Stimulated activated CD4-positive, alpha-beta T cell treated with anti-CD3 and anti-CD28 coated beads, Interleukin-2, amount 100 ng/mL, for 4 hours (primary cell): ENCODE measurements at regions not wholly inside any gene's neighbourhood (a gene's known extent, or its start where the extent isn't known, plus 50 kb on each side); places are given as distances from the start of the nearest gene placed in this dataset.

Experiments used
- DNase-seq: peaks from one replicate; pipeline ENCODE4 v3.0.0-alpha.2; 2020; ENCODE audit warnings: low read depth

- DNase-seq, result no peak
Measured at GRCh38 chr4:89665662-89666061, 171.3 kb downstream of the SNCA start.

GRCh38 chr4:89664521-89664920, 172.4 kb downstream of the SNCA start:
- no peak for DNase-seq

GRCh38 chr4:89661173-89661899, 175.6 kb downstream of the SNCA start:
- no peak for DNase-seq

- no peak for DNase-seq
Measured at GRCh38 chr4:89660444-89661172, 176.4 kb downstream of the SNCA start.

- no peak for DNase-seq
Measured at GRCh38 chr4:89658701-89659024, 178.3 kb downstream of the SNCA start.

- no peak for DNase-seq
Measured at GRCh38 chr4:89657931-89658700, 178.8 kb downstream of the SNCA start.

GRCh38 chr4:89653012-89653411, 183.9 kb downstream of the SNCA start:
- DNase-seq, result no peak

GRCh38 chr4:89645482-89645881, 191.5 kb downstream of the SNCA start:
- no peak for DNase-seq

- DNase-seq, result no peak
Measured at GRCh38 chr4:89641367-89641687, 195.6 kb downstream of the SNCA start.

- no peak for DNase-seq
Measured at GRCh38 chr4:89640620-89641366, 196.2 kb downstream of the SNCA start.

- DNase-seq, result no peak
Measured at GRCh38 chr4:89639395-89639794, 197.6 kb downstream of the SNCA start.

- no peak for DNase-seq
Measured at GRCh38 chr4:89625599-89626293, 211.2 kb downstream of the SNCA start.

- DNase-seq, result no peak
Measured at GRCh38 chr4:89619206-89619962, 217.6 kb downstream of the SNCA start.

- DNase-seq, result no peak
Measured at GRCh38 chr4:89618151-89618550, 218.8 kb downstream of the SNCA start.

- DNase-seq, result no peak
Measured at GRCh38 chr4:89617317-89617716, 219.6 kb downstream of the SNCA start.

- no peak for DNase-seq
Measured at GRCh38 chr4:89616382-89616781, 220.6 kb downstream of the SNCA start.

- DNase-seq, result no peak
Measured at GRCh38 chr4:89615051-89615450, 221.9 kb downstream of the SNCA start.

- no peak for DNase-seq
Measured at GRCh38 chr4:89614155-89614554, 222.8 kb downstream of the SNCA start.

GRCh38 chr4:89610236-89610635, 226.7 kb downstream of the SNCA start:
- DNase-seq, result no peak

- no peak for DNase-seq
Measured at GRCh38 chr4:89609756-89610155, 227.2 kb downstream of the SNCA start.

GRCh38 chr4:89604951-89605350, 232.0 kb downstream of the SNCA start:
- no peak for DNase-seq
